ENCODE measurements at regions not wholly inside any gene's neighbourhood (a gene's known extent, or its start where the extent isn't known, plus 50 kb on each side); places are given as distances from the start of the nearest gene placed in this dataset.

DNA sequence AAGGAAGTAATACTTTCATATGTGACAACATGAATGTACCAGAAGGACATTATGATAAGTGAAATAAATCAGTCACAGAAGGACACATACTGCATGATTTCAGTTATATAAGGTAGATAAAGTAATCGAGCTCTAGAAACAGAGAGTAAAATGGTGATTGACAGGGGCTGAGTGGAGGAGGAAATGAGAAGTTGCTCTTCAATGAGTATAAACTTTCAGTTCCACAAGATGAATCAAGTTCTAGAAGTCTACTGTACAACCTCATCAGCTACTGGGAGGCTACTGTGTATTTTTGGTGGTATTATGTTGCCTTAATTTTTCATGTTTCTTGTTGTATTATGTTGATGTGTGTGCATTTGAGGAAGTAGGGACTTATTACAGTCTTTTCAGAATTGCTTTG, 270.9 kb upstream of the GRIA3 start:
- POLR2A ChIA-PET, result no interaction called here
- no peak overlapping the region for H3K9ac ChIP-seq (ENCODE audit: low read length)
- no peaks in the 10 kb centered on the region for H4K20me1 ChIP-seq (ENCODE audit: control insufficient read depth, insufficient read depth, low read length, poor library complexity, severe bottlenecking)
- no peak overlapping the region for H2AFZ ChIP-seq (ENCODE audit: insufficient read depth, low read depth, low read length, poor library complexity, severe bottlenecking)
- H3K27ac ChIP-seq (ENCODE audit: low read length in 2 of 2), result no peak overlapping the region
- no peak for TF ChIP-seq EZH2 (IDR thresholded peaks at IDR 0.05; ENCODE audit: borderline replicate concordance, insufficient read depth, low read depth, low read length, poor library complexity, severe bottlenecking)
- no peak for TF ChIP-seq CTCF (IDR thresholded peaks at IDR 0.05)
- H3K27ac Mint-ChIP-seq, result no peak overlapping the region
- no peaks in the 10 kb centered on the region for H3K4me1 ChIP-seq (ENCODE audit: control insufficient read depth in 2 of 2, insufficient read depth in 2 of 2, low read length in 2 of 2)
- no peaks in the 10 kb centered on the region for H3K79me2 ChIP-seq (ENCODE audit: control insufficient read depth, insufficient read depth, low read length)
- no peaks in the 10 kb centered on the region for H3K27me3 Mint-ChIP-seq
- peaks cover 0 to 13% (median 0%) of the 10 kb centered on the region in 3 donors for H3K9me3 ChIP-seq (ENCODE audit: control extremely low read depth in 1 of 3, control insufficient read depth in 2 of 3, insufficient read depth in 1 of 3, low read length in 2 of 3)
- H3K9me3 Mint-ChIP-seq (ENCODE audit: insufficient read depth), result peaks cover 3% of the 10 kb centered on the region
- WGBS (ENCODE audit: insufficient coverage), result no CpG with 5 or more reads among the region's 1 CpG
- no peak overlapping the region for H3K4me3 ChIP-seq (ENCODE audit: control extremely low read depth in 1 of 5, extremely low read depth in 1 of 5, insufficient read depth in 1 of 5, low read depth in 2 of 5, low read length in 4 of 5)
- H3K4me2 ChIP-seq (replicated peaks; ENCODE audit: low read depth, low read length, poor library complexity, severe bottlenecking), result no peak overlapping the region
- H3K36me3 ChIP-seq (replicated peaks in 1 of 2; ENCODE audit: control extremely low read depth in 1 of 2, control insufficient read depth in 1 of 2, extremely low read depth in 1 of 2, insufficient read depth in 2 of 2, low read length in 1 of 2), result no peaks in the 10 kb centered on the region
- DNase-seq, result no peak
- intact Hi-C loops (cut with micrococcal nuclease), result no loop called here
- H3K4me3 Mint-ChIP-seq, result no peak overlapping the region
- ATAC-seq (ENCODE audit: low read depth), result no peak
- no peaks in the 10 kb centered on the region for H3K4me1 Mint-ChIP-seq
- no peaks in the 10 kb centered on the region for H3K27me3 ChIP-seq (replicated peaks in 1 of 4; ENCODE audit: control extremely low read depth in 1 of 4, control insufficient read depth in 3 of 4, insufficient read depth in 4 of 4, low read length in 3 of 4)
- CTCF ChIA-PET, result no interaction called here

DNA sequence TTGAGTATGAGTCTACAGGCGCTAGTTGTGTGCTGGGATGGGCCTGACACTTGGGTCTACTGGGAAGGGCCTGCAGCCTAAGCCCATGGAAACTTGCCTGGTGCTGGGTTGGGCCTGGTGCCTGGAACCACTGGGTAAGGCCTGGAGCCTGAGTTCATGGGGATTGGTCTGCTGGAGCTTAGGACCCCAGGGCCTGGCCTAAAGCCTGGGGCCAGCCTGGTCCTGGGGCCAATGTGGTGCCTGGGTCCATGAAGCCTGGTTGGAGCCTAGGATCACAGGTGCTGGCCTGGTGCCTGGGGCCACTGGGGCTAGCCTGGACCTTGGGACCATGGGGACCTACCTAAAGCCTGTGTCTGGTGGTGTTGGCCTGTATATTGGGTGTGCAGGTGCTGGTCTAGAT, 270.3 kb upstream of the GRIA3 start:
- Histone ChIP-seq H3K27me3 (replicated peaks in 1 of 4; ENCODE audit: control extremely low read depth in 1 of 4, control insufficient read depth in 3 of 4, insufficient read depth in 4 of 4, low read length in 3 of 4) (no peaks in the 10 kb centered on the region), H3K4me3 (ENCODE audit: control extremely low read depth in 1 of 5, extremely low read depth in 1 of 5, insufficient read depth in 1 of 5, low read depth in 2 of 5, low read length in 4 of 5) (no peak overlapping the region), H3K4me2 (replicated peaks; ENCODE audit: low read depth, low read length, poor library complexity, severe bottlenecking) (no peak overlapping the region), H3K36me3 (replicated peaks in 1 of 2; ENCODE audit: control extremely low read depth in 1 of 2, control insufficient read depth in 1 of 2, extremely low read depth in 1 of 2, insufficient read depth in 2 of 2, low read length in 1 of 2) (no peaks in the 10 kb centered on the region), H4K20me1 (ENCODE audit: control insufficient read depth, insufficient read depth, low read length, poor library complexity, severe bottlenecking) (no peaks in the 10 kb centered on the region), H3K4me1 (ENCODE audit: control insufficient read depth in 2 of 2, insufficient read depth in 2 of 2, low read length in 2 of 2) (no peaks in the 10 kb centered on the region), H3K9me3 (ENCODE audit: control extremely low read depth in 1 of 3, control insufficient read depth in 2 of 3, insufficient read depth in 1 of 3, low read length in 2 of 3) (peaks cover 0 to 13% (median 0%) of the 10 kb centered on the region in 3 donors), H3K79me2 (ENCODE audit: control insufficient read depth, insufficient read depth, low read length) (no peaks in the 10 kb centered on the region), H3K27ac (ENCODE audit: low read length in 2 of 2) (no peak overlapping the region), H3K9ac (ENCODE audit: low read length) (no peak overlapping the region), H2AFZ (ENCODE audit: insufficient read depth, low read depth, low read length, poor library complexity, severe bottlenecking) (no peak overlapping the region)
- H3K27ac Mint-ChIP-seq, result no peak overlapping the region
- POLR2A ChIA-PET, result no interaction called here
- DNase-seq (no peak), ATAC-seq (ENCODE audit: low read depth) (no peak)
- TF ChIP-seq CTCF (IDR thresholded peaks at IDR 0.05) (no peak), EZH2 (IDR thresholded peaks at IDR 0.05; ENCODE audit: borderline replicate concordance, insufficient read depth, low read depth, low read length, poor library complexity, severe bottlenecking) (no peak)
- intact Hi-C loops (cut with micrococcal nuclease), result no loop called here
- H3K27me3 Mint-ChIP-seq, result no peaks in the 10 kb centered on the region
- no peaks in the 10 kb centered on the region for H3K4me1 Mint-ChIP-seq
- H3K9me3 Mint-ChIP-seq (ENCODE audit: insufficient read depth), result peaks cover under 1% of the 10 kb centered on the region
- WGBS (ENCODE audit: insufficient coverage), result 100% methylated on average over 1 of the region's 1 CpG
- H3K4me3 Mint-ChIP-seq, result no peak overlapping the region
- CTCF ChIA-PET, result no interaction called here

All from B cell (primary cell).